GM10266 (cell line): ENCODE measurements at regions not wholly inside any gene's neighbourhood (a gene's known extent, or its start where the extent isn't known, plus 50 kb on each side); places are given as distances from the start of the nearest gene placed in this dataset.

ENCODE experiments used
- DNase-seq: peaks from one replicate; pipeline ENCODE4 v3.0.0; 2012; ENCODE audit errors: extremely low spot score
- TF ChIP-seq, protein P1 (sequence below): IDR thresholded peaks from 2 replicates; pipeline ENCODE4 v1.5.1; 2012; ENCODE audit warnings: mild to moderate bottlenecking, low read depth; ENCODE audit not compliant: control insufficient read depth, insufficient read depth; ENCODE audit errors: missing control alignments

DNA sequence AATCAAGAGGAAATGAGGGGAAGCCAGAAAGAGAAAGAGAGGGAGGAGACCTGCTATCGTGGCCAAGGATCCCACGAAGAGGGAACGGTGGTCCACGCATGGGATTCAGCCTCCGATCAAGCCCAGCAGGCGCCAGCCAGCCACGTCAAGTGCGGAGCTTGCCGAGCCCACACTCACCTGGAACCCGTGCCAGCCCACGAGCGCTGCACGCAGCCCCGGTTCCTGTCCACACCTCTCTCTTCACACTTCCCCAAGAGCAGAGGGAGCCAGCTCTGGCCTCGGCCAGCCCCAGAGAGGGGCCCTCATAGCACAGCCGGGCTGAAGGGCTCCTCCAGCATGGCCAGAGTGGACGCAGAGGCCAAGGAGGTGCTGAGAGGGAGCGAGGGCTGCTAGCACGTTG is 795.1 kb upstream of the GRIA3 start:
- DNase-seq = no peak
- TF ChIP-seq, protein P1, sequence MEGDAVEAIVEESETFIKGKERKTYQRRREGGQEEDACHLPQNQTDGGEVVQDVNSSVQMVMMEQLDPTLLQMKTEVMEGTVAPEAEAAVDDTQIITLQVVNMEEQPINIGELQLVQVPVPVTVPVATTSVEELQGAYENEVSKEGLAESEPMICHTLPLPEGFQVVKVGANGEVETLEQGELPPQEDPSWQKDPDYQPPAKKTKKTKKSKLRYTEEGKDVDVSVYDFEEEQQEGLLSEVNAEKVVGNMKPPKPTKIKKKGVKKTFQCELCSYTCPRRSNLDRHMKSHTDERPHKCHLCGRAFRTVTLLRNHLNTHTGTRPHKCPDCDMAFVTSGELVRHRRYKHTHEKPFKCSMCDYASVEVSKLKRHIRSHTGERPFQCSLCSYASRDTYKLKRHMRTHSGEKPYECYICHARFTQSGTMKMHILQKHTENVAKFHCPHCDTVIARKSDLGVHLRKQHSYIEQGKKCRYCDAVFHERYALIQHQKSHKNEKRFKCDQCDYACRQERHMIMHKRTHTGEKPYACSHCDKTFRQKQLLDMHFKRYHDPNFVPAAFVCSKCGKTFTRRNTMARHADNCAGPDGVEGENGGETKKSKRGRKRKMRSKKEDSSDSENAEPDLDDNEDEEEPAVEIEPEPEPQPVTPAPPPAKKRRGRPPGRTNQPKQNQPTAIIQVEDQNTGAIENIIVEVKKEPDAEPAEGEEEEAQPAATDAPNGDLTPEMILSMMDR = no peak

DNA sequence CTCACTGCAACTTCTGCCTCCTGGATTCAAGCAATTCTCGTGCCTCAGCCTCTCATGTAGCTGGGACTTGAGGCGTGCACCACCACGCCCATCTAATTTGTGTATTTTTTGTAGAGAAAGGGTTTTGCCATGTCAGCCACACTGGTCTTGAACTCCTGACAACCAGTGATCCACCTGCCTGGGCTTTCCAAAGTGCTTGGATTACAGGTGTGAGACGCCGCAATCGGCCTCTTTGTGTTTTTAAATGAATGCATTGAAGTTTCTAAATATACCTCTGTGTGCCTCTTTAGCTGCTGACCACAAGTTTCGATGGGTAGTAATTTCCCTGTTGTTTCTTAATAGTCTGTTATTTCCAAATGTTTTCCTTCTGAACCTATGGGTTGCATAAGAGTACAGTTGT is 765.3 kb upstream of the GRIA3 start:
- TF ChIP-seq, protein P1 = no peak
- no peak for DNase-seq

DNA sequence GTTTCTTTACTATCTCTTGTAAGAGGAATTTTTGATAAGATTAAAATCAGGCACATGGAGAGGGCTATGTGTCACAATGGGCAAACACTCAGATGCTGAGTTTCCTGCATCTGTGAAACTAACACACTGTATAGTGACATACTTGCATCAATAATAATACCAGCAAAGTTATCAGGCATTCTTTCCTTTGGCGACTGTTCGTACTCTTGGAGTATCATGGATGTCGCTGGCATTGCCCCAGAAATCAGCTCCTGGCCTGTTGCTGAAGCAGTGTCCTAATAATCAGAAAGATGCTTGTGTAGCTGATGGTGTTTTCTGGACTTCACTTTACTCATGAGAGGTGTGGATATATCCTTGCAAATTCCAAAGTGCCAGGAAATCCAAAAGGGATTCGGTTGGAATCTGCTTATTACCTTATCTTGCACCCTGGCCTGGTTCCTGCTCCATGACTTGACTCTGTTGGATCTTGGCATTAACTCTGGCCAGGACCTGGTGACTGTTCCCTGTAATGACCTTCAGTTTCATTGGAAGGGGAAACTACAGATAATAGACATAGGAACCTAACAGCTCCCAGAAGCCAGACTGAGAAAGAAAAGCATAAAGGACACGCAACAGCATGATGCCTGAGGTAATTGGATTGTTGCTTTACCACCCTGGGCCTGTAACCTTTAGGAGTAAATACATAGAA is 762.5 kb upstream of the GRIA3 start:
- TF ChIP-seq, protein P1 = no peak
- no peak for DNase-seq

DNA sequence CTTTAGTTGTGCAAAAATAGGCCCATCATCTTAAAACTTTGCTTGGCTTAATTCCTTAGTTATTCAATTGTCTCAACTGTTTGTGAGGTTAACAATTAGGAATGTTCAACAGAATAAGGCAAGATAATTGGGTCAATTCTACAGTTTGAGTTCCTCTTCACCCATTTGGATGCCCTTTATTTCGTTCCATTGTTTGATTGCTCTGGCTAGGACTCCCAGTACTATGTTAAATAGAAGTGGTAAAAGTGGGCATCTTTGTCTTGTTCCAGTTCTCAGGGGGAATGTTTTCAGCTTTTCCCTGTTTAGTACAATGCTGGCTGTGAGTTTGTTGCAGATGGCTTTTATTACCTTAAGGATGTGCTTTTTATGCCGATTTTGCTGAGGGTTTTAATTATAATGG is 761.5 kb upstream of the GRIA3 start:
- DNase-seq = no peak
- TF ChIP-seq, protein P1 = no peak

DNA sequence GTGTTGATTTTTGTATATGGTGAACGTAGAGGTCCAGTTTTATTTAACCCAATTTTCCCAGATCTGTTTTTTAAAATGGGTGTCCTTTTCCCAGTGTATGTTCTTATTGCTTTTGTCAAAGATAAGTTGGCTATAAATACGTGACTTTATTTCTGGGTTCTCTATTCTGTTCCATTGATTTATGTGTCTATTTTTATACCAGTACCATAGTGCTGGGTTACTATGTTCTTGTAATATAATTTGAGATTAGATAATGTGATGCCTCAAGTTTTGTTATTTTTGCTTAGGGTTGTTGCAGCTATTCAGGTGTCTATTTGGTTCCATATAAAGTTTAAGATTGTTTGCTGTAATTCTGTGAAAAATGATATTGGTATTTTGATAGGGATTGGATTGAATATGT is 749.1 kb upstream of the GRIA3 start:
- TF ChIP-seq, protein P1 = no peak
- no peak for DNase-seq

DNA sequence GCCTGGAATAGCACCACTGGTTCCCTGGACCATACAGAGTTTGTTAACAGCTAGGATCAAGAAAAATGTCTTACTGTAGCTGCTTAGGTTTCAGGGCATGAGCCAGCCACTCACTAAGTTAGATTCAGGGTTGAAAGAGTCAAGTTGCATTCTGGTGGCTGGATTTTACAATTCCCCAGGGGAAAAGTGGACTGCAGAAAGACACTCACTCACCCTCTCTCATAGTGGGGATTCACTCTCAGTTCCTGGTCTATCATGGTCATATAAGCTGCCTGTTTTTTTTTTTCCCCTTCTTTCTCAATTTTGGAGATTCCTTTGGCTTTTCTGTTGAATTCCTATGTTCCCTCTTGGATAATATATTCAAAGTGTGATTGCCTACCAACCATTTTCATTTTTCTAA is 744.2 kb upstream of the GRIA3 start:
- DNase-seq = no peak
- TF ChIP-seq, protein P1 = no peak

DNA sequence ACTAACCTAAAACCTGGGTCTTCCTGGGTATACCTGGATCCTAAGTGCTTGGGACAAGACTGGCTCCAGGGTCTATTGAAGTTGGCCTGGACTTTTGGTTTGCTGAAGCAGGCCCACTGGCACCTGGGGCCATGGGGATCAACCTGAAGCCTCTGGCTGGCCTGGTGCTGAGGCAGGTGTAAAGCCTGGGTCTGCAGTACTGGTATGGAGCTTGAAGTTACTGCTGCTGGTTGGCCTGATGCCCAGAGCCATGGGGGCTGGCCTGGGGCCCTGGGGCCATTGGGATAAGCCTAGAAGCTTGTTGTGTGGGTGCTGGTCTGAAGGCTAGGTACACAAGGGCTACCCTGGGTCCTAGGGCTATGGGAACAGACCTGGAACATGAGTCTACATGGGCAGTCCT is 743.2 kb upstream of the GRIA3 start:
- TF ChIP-seq, protein P1 = no peak

More for the DNA sequence above, 743.2 kb upstream of the GRIA3 start:
- no peak for DNase-seq
